IPS-NIHi7 (cell line): ENCODE measurements at regions not wholly inside any gene's neighbourhood (a gene's known extent, or its start where the extent isn't known, plus 50 kb on each side); places are given as distances from the start of the nearest gene placed in this dataset.
"Not testable (repeated sequence)": the region's sequence is repeated elsewhere in the genome, so short reads cannot be mapped to it uniquely, and the experiment has no call there.

Source experiments
- DNase-seq: peaks from one replicate; pipeline ENCODE4 v3.0.0; 2012; ENCODE audit warnings: mixed read lengths; ENCODE audit errors: extremely low spot score

DNA sequence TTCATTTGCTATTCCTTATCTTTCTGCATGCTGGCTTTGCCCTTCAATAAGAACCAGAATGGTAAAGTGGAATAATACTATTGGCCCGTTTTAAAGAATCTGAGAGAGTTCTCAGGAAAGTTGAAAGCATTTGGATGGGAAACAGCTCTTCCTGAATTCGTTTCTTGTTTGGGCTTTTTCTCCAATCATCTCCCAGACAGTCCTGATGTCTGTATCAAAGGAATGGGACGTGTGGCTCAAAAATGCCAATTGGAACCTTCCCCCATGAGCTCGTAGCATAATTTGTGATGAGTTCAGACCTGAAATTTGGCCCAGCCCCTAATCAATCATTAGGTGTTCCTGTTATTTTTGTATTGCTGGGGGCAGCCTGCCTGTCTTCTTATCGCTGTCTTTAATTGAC lies 75.8 kb upstream of the BACH2 start:
- DNase-seq = no peak

DNA sequence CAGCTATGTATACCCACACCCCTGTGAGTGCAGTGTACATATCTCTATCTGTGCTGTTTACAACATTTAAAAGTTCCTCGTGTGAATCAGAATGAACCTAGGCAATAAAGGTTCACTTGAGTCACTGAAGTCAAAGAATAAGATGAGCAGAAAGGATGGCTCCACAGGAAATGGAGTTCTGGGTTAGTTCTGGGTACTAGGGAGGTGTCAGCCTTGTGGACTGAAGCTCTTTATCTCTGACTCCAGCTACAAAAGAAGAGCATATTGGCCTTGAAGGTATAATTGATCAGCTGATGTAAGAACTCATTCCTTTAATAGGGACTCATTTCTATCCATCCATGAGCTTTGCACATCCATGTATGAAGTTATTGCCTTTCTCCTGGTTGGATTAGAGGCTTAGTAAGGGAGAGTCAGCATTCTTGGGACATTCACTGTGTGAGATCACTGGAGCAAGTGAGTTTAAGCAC lies 73.9 kb upstream of the BACH2 start:
- no peak for DNase-seq

DNA sequence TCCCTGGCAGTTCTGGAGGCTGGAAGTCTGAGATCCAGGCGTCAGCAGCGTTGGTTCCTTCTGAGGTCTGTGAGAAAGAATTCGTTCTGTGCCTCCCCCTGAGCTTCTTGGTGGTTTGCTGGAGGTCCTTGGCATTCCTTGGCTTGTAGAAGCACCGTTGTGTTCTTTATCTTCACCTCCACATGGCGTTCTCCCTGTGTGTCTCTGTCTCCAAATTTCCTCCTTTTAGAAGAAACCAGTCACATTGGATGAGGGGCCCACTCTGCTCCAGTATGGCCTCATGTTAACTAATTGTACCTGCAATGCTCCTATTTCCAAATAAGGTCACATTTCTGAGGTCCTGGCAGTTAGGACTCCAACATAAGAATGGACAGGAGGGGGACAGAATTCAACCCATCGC lies 73.0 kb upstream of the BACH2 start:
- DNase-seq = no peak

DNA sequence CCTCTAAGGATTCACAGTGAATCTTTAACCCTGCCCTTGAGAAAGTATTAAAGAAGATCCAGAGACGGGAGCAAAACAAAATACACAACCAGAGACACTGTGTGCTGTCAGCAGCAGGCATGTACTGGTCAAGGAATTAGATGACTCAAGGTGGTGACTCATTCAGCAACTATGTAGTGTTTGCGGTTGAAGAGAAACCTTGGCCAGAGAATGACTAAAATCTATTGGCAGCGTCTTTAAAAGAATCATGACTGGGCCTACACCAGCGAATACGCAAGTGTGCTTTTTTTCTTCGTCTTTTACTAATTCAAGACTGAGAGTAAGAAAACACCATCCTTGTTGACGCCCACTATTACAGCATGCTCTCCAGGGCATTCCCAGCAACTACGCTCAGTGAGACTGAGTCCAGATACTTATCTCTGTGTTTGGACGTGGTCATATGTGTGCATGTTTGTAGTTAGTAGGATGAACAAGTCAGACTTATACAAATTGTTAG lies 72.4 kb upstream of the BACH2 start:
- DNase-seq = peak; percentile 79

DNA sequence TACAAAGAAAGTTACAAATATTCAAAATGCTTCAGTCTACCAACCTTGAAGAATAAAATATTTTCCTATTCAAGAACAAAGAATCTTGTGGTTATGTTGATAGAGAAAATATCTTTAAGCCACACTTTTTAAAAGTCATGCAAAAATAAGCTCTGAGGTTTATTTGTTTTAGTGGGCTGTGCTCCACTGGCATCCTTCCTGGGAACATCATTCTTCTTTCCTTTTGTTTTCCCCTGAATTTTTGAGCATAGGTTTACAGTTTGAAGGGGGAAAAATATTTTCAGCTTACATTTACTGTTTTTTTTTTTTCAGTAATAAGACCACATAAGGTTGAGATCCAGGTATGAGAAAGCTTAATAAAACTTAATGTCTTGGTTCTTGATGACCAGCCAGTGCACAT lies 72.0 kb upstream of the BACH2 start:
- no peak for DNase-seq

DNA sequence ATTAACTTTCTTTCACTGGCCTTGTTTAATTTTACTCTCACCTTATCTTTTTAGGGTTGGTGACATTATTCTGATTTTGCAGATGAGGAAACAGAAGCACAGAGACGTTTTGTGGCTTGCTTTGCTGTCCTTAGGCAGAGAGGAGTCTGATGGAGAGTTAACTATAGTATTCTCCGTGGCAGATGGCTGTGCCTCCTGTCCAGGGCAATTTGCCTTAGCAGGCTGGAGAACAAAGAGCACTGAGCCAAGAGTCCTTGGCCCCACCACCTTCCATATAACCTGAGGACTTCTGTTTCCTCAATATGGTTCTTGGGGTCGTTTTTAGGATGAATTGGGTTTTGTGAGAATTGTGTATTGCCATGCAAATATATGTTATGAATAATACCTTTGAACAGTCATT lies 71.4 kb upstream of the BACH2 start:
- no peak for DNase-seq

DNA sequence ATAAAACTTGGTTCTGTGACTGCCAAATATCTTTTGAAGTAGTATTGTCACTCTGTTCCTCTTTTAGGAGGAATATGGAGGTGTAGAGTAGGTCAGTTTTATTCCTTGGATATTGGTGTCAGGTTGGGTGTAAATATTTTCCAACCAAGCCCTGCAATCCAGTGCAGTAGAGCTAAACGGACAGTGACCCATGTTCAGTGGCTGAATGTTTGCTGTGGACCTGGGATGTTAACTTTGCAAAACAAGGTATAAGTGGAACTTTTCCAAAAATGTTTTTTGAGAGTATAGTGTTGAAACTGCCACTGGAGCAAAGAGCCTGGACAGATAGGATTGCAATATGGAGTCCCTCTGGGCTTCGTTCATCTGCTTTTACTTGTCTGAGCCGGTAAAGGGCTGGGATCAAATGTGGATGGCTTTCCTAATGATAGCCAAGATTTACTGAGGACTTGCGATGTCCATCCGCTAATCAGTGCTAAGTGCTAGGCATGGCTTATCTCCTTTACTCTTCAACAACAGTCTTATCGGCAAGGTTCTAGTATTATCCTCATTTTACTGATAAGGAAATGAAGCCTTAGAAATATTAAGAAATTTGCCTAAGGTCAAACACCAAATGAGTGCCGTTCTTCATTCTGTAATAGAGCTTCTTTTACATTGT lies 69.0 kb upstream of the BACH2 start:
- no peak for DNase-seq

DNA sequence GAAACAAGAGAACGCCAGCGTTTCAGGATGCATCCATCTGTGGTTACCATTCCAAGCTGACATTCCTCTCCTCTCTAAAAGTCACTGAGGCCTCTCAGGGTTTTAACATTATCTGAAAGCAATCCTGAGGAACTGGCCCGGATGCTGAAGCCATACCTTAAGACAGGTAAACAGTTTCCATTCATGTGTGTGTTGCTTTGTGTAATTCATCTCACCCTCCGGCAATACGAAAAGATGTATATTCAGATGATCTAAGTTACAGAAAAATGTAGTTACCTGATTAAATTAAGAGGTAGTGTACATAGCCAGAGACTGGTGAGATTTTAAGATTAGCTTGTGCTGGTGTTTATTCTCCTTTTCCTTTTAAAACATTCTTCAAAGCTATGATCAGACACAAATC lies 68.4 kb upstream of the BACH2 start:
- no peak for DNase-seq

DNA sequence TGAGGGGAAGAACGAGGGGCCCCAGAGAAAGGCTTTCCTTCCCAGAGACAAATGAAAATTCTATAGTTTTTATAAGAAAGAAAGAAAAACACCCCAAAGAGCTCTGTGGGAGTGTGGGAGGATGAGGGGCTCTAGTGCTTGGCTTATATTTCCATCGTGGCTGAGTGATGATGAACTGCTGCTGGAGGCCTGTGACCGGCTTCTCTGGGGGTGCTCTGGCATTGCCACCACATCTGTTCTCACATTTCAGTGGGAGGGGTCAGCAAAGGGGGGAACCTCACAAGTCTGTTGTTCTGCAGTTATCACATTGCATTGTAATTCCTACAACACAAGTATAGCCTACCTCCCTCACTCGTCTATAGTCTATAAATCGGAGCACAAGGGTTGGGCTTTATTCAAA lies 67.6 kb upstream of the BACH2 start:
- no peak for DNase-seq

DNA sequence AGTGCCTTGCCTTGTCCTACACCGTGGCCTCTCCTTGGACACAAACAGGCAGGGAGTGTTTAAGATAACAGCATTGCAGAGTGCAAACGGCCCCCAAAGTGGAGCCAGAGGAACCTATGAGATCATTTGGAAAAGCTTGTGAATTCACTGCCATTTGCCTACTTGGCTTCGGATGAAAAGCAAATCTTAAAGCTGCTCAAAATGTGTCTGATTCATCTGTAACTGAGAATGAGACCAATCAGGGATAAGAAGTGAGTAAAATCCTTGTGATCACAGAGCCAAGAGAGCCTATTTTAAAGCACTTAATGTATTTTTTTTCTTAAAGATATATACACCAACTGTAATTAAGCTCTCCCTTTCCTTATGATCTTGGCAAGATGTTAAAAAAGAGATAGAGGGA lies 65.7 kb upstream of the BACH2 start:
- no peak for DNase-seq

DNA sequence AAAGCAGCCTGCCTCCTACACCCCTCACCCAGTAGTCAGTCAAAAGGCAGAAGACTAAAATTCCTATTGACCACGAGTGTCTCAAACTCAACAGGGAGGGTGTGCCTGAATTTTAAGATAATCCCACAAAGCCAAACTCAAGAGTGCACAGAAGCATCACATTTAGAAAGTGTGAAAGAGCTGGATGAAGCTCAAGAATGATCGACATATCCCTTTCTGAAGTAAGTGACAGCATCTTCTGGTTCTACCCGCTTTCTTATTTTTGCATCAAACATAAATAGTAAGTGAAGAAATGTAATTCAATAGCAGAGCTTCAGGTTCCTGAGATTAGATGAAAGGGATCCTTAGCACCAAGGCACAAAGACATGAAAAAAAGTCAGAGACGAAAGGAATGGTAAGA lies 64.5 kb upstream of the BACH2 start:
- no peak for DNase-seq

DNA sequence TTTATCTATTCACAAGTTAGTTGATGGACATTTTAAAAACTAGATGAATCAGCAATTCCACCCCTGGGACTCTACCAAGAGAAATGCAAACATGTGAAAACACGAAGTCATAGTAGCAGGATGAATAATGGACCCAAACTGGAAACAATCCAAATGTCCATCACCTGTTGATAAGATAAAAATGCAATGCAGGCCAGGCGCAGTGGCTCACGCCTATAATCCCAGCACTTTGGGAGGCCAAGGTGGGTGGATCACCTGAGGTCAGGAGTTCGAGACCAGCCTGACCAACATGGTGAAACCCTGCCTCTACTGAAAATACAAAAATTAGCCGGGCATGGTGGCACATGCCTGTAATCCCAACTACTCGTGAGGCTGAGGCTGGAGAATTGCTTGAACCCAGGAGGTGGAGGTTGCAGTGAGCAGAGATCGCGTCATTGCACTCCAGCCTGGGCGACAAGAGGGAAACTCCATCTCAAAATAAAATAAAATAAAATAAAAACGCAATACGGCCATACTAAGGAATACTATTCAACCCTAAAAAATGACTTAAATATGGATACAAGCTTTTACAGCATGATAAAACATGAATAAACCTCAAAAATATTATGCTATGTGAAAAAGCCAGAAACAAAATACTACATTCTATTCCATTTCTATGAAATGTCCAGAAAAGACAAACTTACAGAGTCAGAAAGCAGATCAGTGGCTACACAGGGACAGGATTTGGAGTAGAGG lies 61.6 kb upstream of the BACH2 start:
- not testable (repeated sequence) for DNase-seq

DNA sequence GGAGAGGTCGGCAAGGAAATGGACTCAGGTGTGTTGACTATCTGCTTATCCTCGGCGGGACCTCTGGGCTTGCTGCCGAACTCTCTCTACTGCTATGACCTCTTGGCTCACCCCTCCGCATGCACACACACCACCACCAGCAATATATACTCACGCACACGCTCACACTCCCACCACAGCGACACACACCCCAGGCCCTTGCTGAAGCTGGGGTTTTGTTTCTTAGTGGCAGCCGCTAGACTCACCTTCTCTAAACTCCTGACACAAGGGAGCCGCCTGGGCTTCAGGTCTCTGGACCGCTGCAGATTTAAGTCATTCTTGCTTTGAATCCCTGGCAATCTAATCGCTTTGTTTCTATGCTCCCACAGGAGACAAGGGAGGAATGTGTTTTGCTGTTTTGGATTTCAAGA lies 59.4 kb upstream of the BACH2 start:
- no peak for DNase-seq

DNA sequence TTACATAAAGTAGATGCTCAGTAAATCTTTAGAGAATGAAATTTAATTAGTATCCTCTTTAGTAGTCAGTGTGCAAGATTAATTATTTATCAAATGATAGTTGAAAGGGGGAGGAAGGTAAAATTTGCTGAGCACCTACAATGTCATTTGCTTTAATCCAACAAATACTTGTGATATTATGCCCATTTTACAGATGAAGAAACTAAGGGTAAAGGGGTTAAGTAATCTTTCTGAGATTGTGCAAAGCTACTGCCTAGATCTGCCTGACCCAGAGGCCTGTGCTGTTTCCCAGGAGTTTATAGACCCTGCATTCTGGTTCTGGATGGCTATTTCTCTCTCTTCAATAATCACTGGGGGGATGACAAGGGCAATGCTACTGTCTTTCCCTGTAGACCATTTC lies 58.3 kb upstream of the BACH2 start:
- DNase-seq = no peak

DNA sequence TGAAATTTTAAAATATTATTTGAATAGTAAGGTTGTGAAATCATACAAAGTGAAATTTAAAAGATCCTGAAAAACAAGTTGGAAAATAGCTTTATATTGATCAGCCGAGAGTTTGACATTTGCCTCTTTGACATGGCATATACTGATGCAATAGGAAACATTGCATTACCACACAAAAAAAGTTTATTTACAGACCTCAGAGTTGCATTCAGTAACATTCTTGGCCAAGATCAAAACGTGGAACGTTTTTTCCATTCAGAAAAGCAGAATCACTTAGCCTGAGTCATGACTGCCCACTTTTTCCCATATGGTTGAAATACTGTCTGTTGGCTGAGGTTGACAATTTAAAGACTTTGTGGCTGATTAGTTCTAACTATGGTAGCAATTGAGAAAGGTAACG lies 55.1 kb upstream of the BACH2 start:
- DNase-seq = no peak

DNA sequence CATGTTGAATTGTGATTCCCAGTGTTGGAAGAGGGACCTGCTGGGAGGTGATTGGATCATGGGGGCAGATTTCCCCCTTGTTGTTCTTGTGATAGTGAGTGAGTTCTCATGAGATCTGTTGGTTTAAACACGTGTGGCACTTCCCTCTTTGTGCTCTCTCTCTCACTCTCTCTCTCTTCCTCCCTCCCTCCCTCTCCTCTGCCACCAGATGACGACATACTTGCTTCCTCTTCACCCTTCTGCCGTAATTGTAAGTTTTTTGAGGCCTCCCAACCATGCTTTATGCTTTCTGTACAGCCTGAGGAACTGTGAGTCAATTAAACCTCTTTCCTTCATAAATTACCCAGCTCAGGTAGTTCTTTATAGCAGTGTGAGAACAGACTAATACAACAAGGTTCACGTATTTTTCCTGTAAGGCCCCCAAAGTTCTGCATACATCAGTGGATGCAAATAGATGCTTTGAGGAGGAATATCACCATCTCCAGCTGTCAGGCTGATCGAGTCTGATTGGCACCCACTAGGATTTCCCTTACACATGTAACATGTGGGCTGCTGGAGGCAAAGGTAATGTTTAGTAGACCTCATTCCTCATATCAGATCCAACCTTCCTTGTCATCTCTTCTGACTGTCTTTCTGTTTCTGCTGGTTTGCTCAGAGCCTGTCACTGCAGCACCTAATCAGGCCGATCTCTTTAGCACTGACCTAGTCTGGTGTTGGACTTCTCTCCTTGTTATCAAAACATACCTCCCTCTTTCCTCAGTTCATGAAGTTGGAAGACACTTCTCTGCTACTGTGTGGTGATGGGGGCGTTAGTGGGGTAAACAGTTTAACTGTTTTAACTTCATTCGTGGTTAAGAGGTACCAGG lies 54.3 kb upstream of the BACH2 start:
- DNase-seq = no peak

DNA sequence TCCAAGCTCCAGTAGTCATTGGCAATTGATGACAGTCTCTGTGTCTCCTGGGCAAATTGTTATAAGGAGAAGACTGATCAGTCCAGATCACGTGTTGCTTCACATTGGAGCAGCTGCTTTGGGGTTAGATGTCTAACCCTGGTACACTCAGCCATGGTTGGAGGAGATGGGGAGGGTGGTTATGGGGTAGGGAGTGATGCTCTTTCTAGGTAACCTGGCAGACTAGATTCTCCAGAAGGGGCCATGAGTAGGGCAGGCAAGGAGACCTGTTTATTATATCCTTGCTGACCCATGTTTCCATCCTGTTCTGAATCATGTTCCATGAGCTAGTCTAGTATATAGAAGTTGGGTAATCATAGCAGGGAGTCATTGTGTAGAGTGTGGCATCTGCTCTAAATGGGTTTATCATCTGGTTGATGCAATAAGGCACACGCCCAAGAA lies 50.8 kb upstream of the BACH2 start:
- no peak for DNase-seq

DNA sequence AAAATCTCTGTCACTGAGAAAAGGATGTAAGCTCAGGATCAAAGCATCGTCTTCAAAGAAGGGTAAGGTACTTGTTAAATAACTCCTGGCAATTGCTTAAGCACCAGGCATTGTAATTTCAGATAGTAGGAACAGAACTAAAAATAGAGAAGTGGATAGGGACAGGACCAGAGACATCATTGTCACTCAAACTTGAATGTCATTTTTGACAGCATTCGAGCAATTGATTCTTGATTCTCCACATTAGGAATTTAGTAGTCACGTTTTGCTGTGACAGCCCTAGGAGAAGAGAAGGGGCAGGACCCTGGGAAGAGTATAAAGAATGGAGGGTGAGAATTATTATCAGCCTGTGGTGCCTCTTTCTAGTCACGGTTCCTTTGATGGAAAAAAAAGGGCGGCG lies 50.1 kb upstream of the BACH2 start:
- DNase-seq = no peak
